HepG2 (cell line): ENCODE measurements at regions not wholly inside any gene's neighbourhood (a gene's known extent, or its start where the extent isn't known, plus 50 kb on each side); places are given as distances from the start of the nearest gene placed in this dataset.

Experiments used
- ATAC-seq: fragments of 200-7000 bp; cut with Tn5 transposase; 3 replicates; pipeline ENCODE4 v1.9.1; 2020; ENCODE audit warnings: mild to moderate bottlenecking, moderate library complexity
- BruUV-seq: library from RNA; stranded (reverse); fragments of 400-500 nt; replicated peaks from 2 replicates; lab custom pipeline; 2021; lab: Mats Ljungman, UMichigan
- CTCF ChIA-PET: fragments of 300-600 bp; formaldehyde crosslinking; extraction: SDS; loops from one replicate; lab custom pipeline; 2021; ENCODE audit warnings: low total read pairs, inconsistent platforms, low intra/inter-chr PET ratio; lab: Yijun Ruan, JAX
- POLR2A ChIA-PET: fragments of 350-600 bp; sonication (Branson Sonifier 250); formaldehyde crosslinking; loops from one replicate; lab custom pipeline; 2020; ENCODE audit warnings: antibody characterized with exemption, inconsistent platforms; lab: Yijun Ruan, JAX
- DNase-seq: peaks from one replicate; pipeline ENCODE4 v3.0.0-alpha.2; 2015; ENCODE audit warnings: low spot score
- FAIRE-seq: peaks from 3 replicates; lab custom pipeline; 2011; peaks lifted over from hg19 to GRCh38; lab: Jason Lieb, UNC
- H2AFZ ChIP-seq: one replicate; pipeline ENCODE4 v1.6.1; 2011; ENCODE audit warnings: low read length, inconsistent platforms
- H3K27ac ChIP-seq: fragments of 300-600 bp; 3 replicates; pipeline ENCODE4 v1.8.0; 2011; ENCODE audit warnings: mixed run types, mild to moderate bottlenecking, mixed read lengths, low read length, inconsistent platforms; ENCODE audit not compliant: insufficient read depth; ENCODE audit errors: extremely low read length
- H3K27me3 ChIP-seq, 2 experiments: fragments of 200-600 bp in 1 of 2; 2 replicates in 1 of 2; 3 replicates in 1 of 2; pipeline versions ENCODE4 v1.6.0 to v1.8.0; 2011; ENCODE audit warnings: low read length in 2 of 2, mild to moderate bottlenecking in 2 of 2, moderate library complexity in 2 of 2, inconsistent platforms in 1 of 2; ENCODE audit not compliant: insufficient read depth in 2 of 2, control insufficient read depth in 1 of 2
- H3K36me3 ChIP-seq, 2 experiments: fragments of 200-600 bp in 1 of 2; replicated peaks in 1 of 2; 2 replicates in 1 of 2; 3 replicates in 1 of 2; pipeline versions ENCODE4 v1.5.1 to v1.8.0; 2011; ENCODE audit warnings: low read length in 2 of 2, inconsistent platforms in 1 of 2; ENCODE audit not compliant: insufficient read depth in 2 of 2, control insufficient read depth in 1 of 2
- H3K4me1 ChIP-seq: 2 replicates; pipeline ENCODE4 v1.5.1; 2012; ENCODE audit warnings: low read length, inconsistent platforms; ENCODE audit not compliant: insufficient read depth
- H3K4me2 ChIP-seq: 2 replicates; pipeline ENCODE4 v1.6.0; 2011; ENCODE audit warnings: low read depth, low read length, inconsistent platforms
- H3K4me3 ChIP-seq, 3 experiments: fragments of 200-600 bp in 1 of 3; sonication (generic), shearing (Covaris generic) in 1 of 3; replicated peaks in 1 of 3; 2 replicates each; pipeline ENCODE4 v1.5.1; 2011 to 2016; ENCODE audit warnings: low read length in 3 of 3, inconsistent platforms in 2 of 3, low read depth in 2 of 3, mild to moderate bottlenecking in 2 of 3, control low read depth in 1 of 3, mixed read lengths in 1 of 3; ENCODE audit not compliant: insufficient read depth in 1 of 3
- H3K79me2 ChIP-seq: one replicate; pipeline ENCODE4 v1.6.1; 2011; ENCODE audit warnings: low read length, inconsistent platforms; ENCODE audit not compliant: insufficient read depth
- H3K9ac ChIP-seq: 2 replicates; pipeline ENCODE4 v1.6.0; 2011; ENCODE audit warnings: mild to moderate bottlenecking, low read depth, low read length, inconsistent platforms; ENCODE audit not compliant: insufficient read depth
- H3K9me3 ChIP-seq: 2 replicates; pipeline ENCODE4 v1.5.1; 2012; ENCODE audit warnings: mild to moderate bottlenecking, low read length
- H4K20me1 ChIP-seq: 2 replicates; pipeline ENCODE4 v1.6.0; 2011; ENCODE audit warnings: inconsistent platforms, mild to moderate bottlenecking, low read length, moderate library complexity; ENCODE audit not compliant: insufficient read depth
- BCL6 ChIP-seq: IDR thresholded peaks from 2 replicates; pipeline ENCODE4 v1.6.1; 2016; ENCODE audit warnings: missing genetic modification reagents, missing compliant biosample characterization
- FOXO1 ChIP-seq: sonication (generic); formaldehyde crosslinking; IDR thresholded peaks from 2 replicates; pipeline ENCODE4 v1.4.0; 2020; ENCODE audit warnings: missing genetic modification reagents
- GLI4 ChIP-seq: sonication (generic); formaldehyde crosslinking; IDR thresholded peaks from 2 replicates; pipeline ENCODE4 v1.5.1; 2020; ENCODE audit warnings: missing genetic modification reagents, mild to moderate bottlenecking, moderate library complexity, borderline replicate concordance
- GTF3A ChIP-seq: sonication (generic); formaldehyde crosslinking; conservative IDR thresholded peaks from 2 replicates; pipeline ENCODE4 v1.4.0; 2020; ENCODE audit warnings: mild to moderate bottlenecking, missing genetic modification reagents
- HOMEZ ChIP-seq: IDR thresholded peaks from 2 replicates; pipeline ENCODE4 v1.6.1; 2016; ENCODE audit warnings: low read depth
- KDM6A ChIP-seq: IDR thresholded peaks from 2 replicates; pipeline ENCODE4 v1.6.1; 2016; ENCODE audit warnings: low read depth
- LRRFIP1 ChIP-seq: sonication (generic); formaldehyde crosslinking; conservative IDR thresholded peaks from 2 replicates; pipeline ENCODE4 v1.4.0; 2020; ENCODE audit warnings: missing genetic modification reagents
- NR1H2 ChIP-seq: sonication (generic); formaldehyde crosslinking; IDR thresholded peaks from 2 replicates; pipeline ENCODE4 v1.8.1; 2022; ENCODE audit warnings: low read depth, missing genetic modification reagents, borderline replicate concordance
- SETDB1 ChIP-seq: sonication (generic); formaldehyde crosslinking; IDR thresholded peaks from 2 replicates; pipeline ENCODE4 v1.5.1; 2020; ENCODE audit warnings: missing genetic modification reagents, mild to moderate bottlenecking, borderline replicate concordance
- TCF7 ChIP-seq: sonication (generic); IDR thresholded peaks from 2 replicates; pipeline ENCODE4 v1.6.1; 2016; ENCODE audit warnings: antibody characterized with exemption, low read depth
- ZNF30 ChIP-seq: sonication (generic); formaldehyde crosslinking; IDR thresholded peaks from 2 replicates; pipeline ENCODE4 v1.5.0; 2020; ENCODE audit warnings: mild to moderate bottlenecking, missing genetic modification reagents
- ZNF644 ChIP-seq: IDR thresholded peaks from 2 replicates; pipeline ENCODE4 v1.6.1; 2016; ENCODE audit warnings: low read depth
- WGBS: methylation state at CpG from one replicate; pipeline ENCODE4 v1.1.6; 2017; ENCODE audit warnings: low lambda C conversion rate; 5-methylcytosine and 5-hydroxymethylcytosine counted together
- in situ Hi-C: cut with HindIII; loops from 2 replicates; pipeline ENCODE4 v1.10.0; 2017; ENCODE audit warnings: low pct_unique_long_range_greater_than_20kb; ENCODE audit not compliant: extremely low pct_ligation_motif_present
- intact Hi-C: fragments of 100-400 bp; cut with micrococcal nuclease; formaldehyde crosslinking; loops from one replicate; pipeline ENCODE4 v1.10.0; 2022; ENCODE audit not compliant: unreplicated experiment
- TF ChIP-seq, protein P1 (sequence below): sonication (generic); formaldehyde crosslinking; IDR thresholded peaks from 2 replicates; pipeline ENCODE4 v1.8.1; 2022; ENCODE audit warnings: mild to moderate bottlenecking, missing genetic modification reagents
- TF ChIP-seq, protein P2 (sequence below): sonication (generic); formaldehyde crosslinking; IDR thresholded peaks from 2 replicates; pipeline ENCODE4 v1.5.1; 2020; ENCODE audit warnings: mild to moderate bottlenecking, moderate library complexity, missing genetic modification reagents

DNA sequence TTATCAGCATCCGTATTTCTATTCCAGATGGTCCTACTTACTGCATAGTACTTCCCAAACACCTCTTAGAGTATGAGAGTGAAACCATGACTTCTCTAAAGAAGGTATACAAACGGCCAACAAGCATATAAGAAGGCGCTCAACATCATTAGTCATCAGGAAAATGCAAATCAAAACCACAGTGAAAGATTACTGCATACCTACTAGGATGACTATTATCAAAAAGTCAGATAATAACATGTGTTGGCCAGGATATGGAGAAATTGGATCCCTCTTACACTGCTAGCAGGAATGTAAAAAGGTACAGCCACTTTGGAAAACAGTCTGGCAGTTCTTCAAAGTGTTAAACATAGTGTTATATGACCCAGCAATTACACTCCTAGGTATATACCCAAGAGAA lies 215.3 kb upstream of the CXorf66 start:
- H3K27ac ChIP-seq: no peak overlapping the region
- H3K4me2 ChIP-seq: no peak overlapping the region
- H3K9me3 ChIP-seq: no peaks in the 10 kb centered on the region
- BruUV-seq: no TSS peak
- H3K4me3 ChIP-seq: no peak overlapping the region
- no peaks in the 10 kb centered on the region for H3K4me1 ChIP-seq
- no peaks in the 10 kb centered on the region for H3K36me3 ChIP-seq
- DNase-seq (no peak), ATAC-seq (no peak), FAIRE-seq (no peak)
- H3K79me2 ChIP-seq: no peaks in the 10 kb centered on the region
- TF ChIP-seq KDM6A (CRISPR knock-in tag): no peak
- CTCF ChIA-PET: no interaction called here
- POLR2A ChIA-PET: no interaction called here
- intact Hi-C loops: no loop called here
- H3K9ac ChIP-seq: no peak overlapping the region
- WGBS: 0% methylated on average over 3 of the region's 3 CpGs
- no peak overlapping the region for H2AFZ ChIP-seq
- H3K27me3 ChIP-seq: no peaks in the 10 kb centered on the region
- no peaks in the 10 kb centered on the region for H4K20me1 ChIP-seq
- in situ Hi-C loops: no loop called here

GRCh38 chrX:140177821-140178220 lies 212.5 kb upstream of the CXorf66 start:
- in situ Hi-C loops (no loop called here), intact Hi-C loops (no loop called here)
- H3K36me3 ChIP-seq: no peaks in the 10 kb centered on the region
- H3K9ac ChIP-seq: no peak overlapping the region
- ATAC-seq (no peak), DNase-seq (no peak), FAIRE-seq (no peak)
- no peaks in the 10 kb centered on the region for H3K4me1 ChIP-seq
- no peaks in the 10 kb centered on the region for H3K79me2 ChIP-seq
- H4K20me1 ChIP-seq: no peaks in the 10 kb centered on the region
- no peaks in the 10 kb centered on the region for H3K9me3 ChIP-seq
- WGBS: no CpG with 5 or more reads among the region's 3 CpGs
- H3K4me3 ChIP-seq: no peak overlapping the region
- H3K27ac ChIP-seq: no peak overlapping the region
- no TSS peak for BruUV-seq
- H3K27me3 ChIP-seq: no peaks in the 10 kb centered on the region
- no peak overlapping the region for H3K4me2 ChIP-seq
- POLR2A ChIA-PET: no interaction called here
- CTCF ChIA-PET: no interaction called here
- H2AFZ ChIP-seq: no peak overlapping the region
- TF ChIP-seq NR1H2 (CRISPR knock-in tag): no peak
- no peak for TF ChIP-seq BCL6
- TF ChIP-seq LRRFIP1 (CRISPR knock-in tag): no peak
- no peak for TF ChIP-seq TCF7
- TF ChIP-seq FOXO1 (CRISPR knock-in tag): no peak
- TF ChIP-seq ZNF30 (CRISPR knock-in tag): no peak
- TF ChIP-seq, protein P1, sequence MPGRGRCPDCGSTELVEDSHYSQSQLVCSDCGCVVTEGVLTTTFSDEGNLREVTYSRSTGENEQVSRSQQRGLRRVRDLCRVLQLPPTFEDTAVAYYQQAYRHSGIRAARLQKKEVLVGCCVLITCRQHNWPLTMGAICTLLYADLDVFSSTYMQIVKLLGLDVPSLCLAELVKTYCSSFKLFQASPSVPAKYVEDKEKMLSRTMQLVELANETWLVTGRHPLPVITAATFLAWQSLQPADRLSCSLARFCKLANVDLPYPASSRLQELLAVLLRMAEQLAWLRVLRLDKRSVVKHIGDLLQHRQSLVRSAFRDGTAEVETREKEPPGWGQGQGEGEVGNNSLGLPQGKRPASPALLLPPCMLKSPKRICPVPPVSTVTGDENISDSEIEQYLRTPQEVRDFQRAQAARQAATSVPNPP (CRISPR knock-in tag): no peak
- no peak for TF ChIP-seq GTF3A
- TF ChIP-seq, protein P2, sequence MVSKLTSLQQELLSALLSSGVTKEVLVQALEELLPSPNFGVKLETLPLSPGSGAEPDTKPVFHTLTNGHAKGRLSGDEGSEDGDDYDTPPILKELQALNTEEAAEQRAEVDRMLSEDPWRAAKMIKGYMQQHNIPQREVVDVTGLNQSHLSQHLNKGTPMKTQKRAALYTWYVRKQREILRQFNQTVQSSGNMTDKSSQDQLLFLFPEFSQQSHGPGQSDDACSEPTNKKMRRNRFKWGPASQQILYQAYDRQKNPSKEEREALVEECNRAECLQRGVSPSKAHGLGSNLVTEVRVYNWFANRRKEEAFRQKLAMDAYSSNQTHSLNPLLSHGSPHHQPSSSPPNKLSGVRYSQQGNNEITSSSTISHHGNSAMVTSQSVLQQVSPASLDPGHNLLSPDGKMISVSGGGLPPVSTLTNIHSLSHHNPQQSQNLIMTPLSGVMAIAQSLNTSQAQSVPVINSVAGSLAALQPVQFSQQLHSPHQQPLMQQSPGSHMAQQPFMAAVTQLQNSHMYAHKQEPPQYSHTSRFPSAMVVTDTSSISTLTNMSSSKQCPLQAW: no peak
- no peak for TF ChIP-seq GLI4 (CRISPR knock-in tag)
- no peak for TF ChIP-seq HOMEZ
- TF ChIP-seq SETDB1: no peak
- TF ChIP-seq ZNF644: no peak
